ENCODE measurements at regions not wholly inside any gene's neighbourhood (a gene's known extent, or its start where the extent isn't known, plus 50 kb on each side); places are given as distances from the start of the nearest gene placed in this dataset.

- TF ChIP-seq CTCF (IDR thresholded peaks at IDR 0.05; ENCODE audit: low read depth, low read length), result no peak
- no peak overlapping the region for H3K4me3 ChIP-seq (ENCODE audit: low read depth, low read length)
These were observed 401.8 kb downstream of the ADRA2A start for GRCh38 chr10:111478651-111479050.

GRCh38 chr10:111479966-111480365, 403.1 kb downstream of the ADRA2A start:
- no peak for TF ChIP-seq CTCF (IDR thresholded peaks at IDR 0.05; ENCODE audit: low read depth, low read length)
- H3K4me3 ChIP-seq (ENCODE audit: low read depth, low read length), result no peak overlapping the region

GRCh38 chr10:111481261-111481826, 404.5 kb downstream of the ADRA2A start:
- H3K4me3 ChIP-seq (ENCODE audit: low read depth, low read length), result no peak overlapping the region
- no peak for TF ChIP-seq CTCF (IDR thresholded peaks at IDR 0.05; ENCODE audit: low read depth, low read length)

GRCh38 chr10:111481866-111482265, 405.0 kb downstream of the ADRA2A start:
- TF ChIP-seq CTCF (IDR thresholded peaks at IDR 0.05; ENCODE audit: low read depth, low read length), result no peak
- H3K4me3 ChIP-seq (ENCODE audit: low read depth, low read length), result no peak overlapping the region

- H3K4me3 ChIP-seq (ENCODE audit: low read depth, low read length), result no peak overlapping the region
- TF ChIP-seq CTCF (IDR thresholded peaks at IDR 0.05; ENCODE audit: low read depth, low read length), result no peak
These were observed 405.9 kb downstream of the ADRA2A start for GRCh38 chr10:111482621-111483216.

GRCh38 chr10:111485767-111486166, 408.9 kb downstream of the ADRA2A start:
- TF ChIP-seq CTCF (IDR thresholded peaks at IDR 0.05; ENCODE audit: low read depth, low read length), result no peak

GRCh38 chr10:111486346-111486745, 409.5 kb downstream of the ADRA2A start:
- TF ChIP-seq CTCF (IDR thresholded peaks at IDR 0.05; ENCODE audit: low read depth, low read length), result no peak
- no peak overlapping the region for H3K4me3 ChIP-seq (ENCODE audit: low read depth, low read length)

More at GRCh38 chr10:111485767-111486166, 408.9 kb downstream of the ADRA2A start:
- H3K4me3 ChIP-seq (ENCODE audit: low read depth, low read length), result no peak overlapping the region

Measured in WI38 (cell line).